Neuronal stem cell (in vitro differentiated cells): ENCODE measurements at regions not wholly inside any gene's neighbourhood (a gene's known extent, or its start where the extent isn't known, plus 50 kb on each side); places are given as distances from the start of the nearest gene placed in this dataset.
"Not testable (repeated sequence)": the region's sequence is repeated elsewhere in the genome, so short reads cannot be mapped to it uniquely, and the experiment has no call there.

Experiments
- DNase-seq: peaks from one replicate; pipeline ENCODE4 v3.0.0-alpha.2; 2013; ENCODE audit warnings: low spot score
- H2AFZ ChIP-seq: one replicate; pipeline ENCODE4 v1.6.1; 2013; ENCODE audit warnings: mild to moderate bottlenecking, low read length, inconsistent platforms
- H2AK5ac ChIP-seq: 2 replicates; pipeline ENCODE4 v1.6.1; 2013; ENCODE audit warnings: low read depth, mild to moderate bottlenecking, inconsistent platforms, low read length, moderate library complexity, mixed read lengths
- H2BK120ac ChIP-seq: 2 replicates; pipeline ENCODE4 v1.6.1; 2013; ENCODE audit warnings: low read depth, mild to moderate bottlenecking, inconsistent platforms, low read length, moderate library complexity, mixed read lengths
- H2BK12ac ChIP-seq: one replicate; pipeline ENCODE4 v1.6.1; 2013; ENCODE audit warnings: low read length, inconsistent platforms
- H2BK15ac ChIP-seq: 2 replicates; pipeline ENCODE4 v1.6.1; 2013; ENCODE audit warnings: mild to moderate bottlenecking, low read length, inconsistent platforms, mixed read lengths
- H2BK5ac ChIP-seq: one replicate; pipeline ENCODE4 v1.6.1; 2013; ENCODE audit warnings: inconsistent platforms, mild to moderate bottlenecking, low read length, moderate library complexity
- H3K14ac ChIP-seq: one replicate; pipeline ENCODE4 v1.6.1; 2013; ENCODE audit warnings: low read length, inconsistent platforms
- H3K18ac ChIP-seq: 2 replicates; pipeline ENCODE4 v1.6.1; 2013; ENCODE audit warnings: low read length, inconsistent platforms
- H3K23ac ChIP-seq: 2 replicates; pipeline ENCODE4 v1.6.1; 2013; ENCODE audit warnings: low read depth, mild to moderate bottlenecking, mixed read lengths, low read length, inconsistent platforms; ENCODE audit not compliant: poor library complexity
- H3K27ac ChIP-seq: replicated peaks from 3 replicates; pipeline ENCODE4 v1.5.1; 2013; ENCODE audit warnings: low read length, inconsistent platforms
- H3K27me3 ChIP-seq, 3 experiments: 2 replicates each; pipeline ENCODE4 v1.6.1; 2013; ENCODE audit warnings: low read length in 3 of 3, mild to moderate bottlenecking in 2 of 3, inconsistent platforms in 1 of 3, low read depth in 1 of 3, mixed read lengths in 1 of 3, moderate library complexity in 1 of 3; ENCODE audit not compliant: control insufficient read depth in 3 of 3, insufficient read depth in 3 of 3
- H3K36me3 ChIP-seq, 2 donors: replicated peaks in 1 of 2; 2 replicates each; pipeline ENCODE4 v1.6.1; 2013; ENCODE audit warnings: low read length in 2 of 2; ENCODE audit not compliant: control insufficient read depth in 2 of 2, insufficient read depth in 2 of 2
- H3K4ac ChIP-seq: 2 replicates; pipeline ENCODE4 v1.6.1; 2013; ENCODE audit warnings: inconsistent platforms, mild to moderate bottlenecking, low read length, moderate library complexity
- H3K4me1 ChIP-seq, 2 donors: 1 replicate in 1 of 2; 2 replicates in 1 of 2; pipeline ENCODE4 v1.6.1; 2013; ENCODE audit warnings: low read length in 2 of 2, low read depth in 1 of 2; ENCODE audit not compliant: control insufficient read depth in 2 of 2, insufficient read depth in 1 of 2
- H3K4me2 ChIP-seq: one replicate; pipeline ENCODE4 v1.6.1; 2013; ENCODE audit warnings: mild to moderate bottlenecking, low read length, inconsistent platforms; ENCODE audit not compliant: insufficient read depth, poor library complexity, severe bottlenecking
- H3K4me3 ChIP-seq, 2 donors: 2 replicates each; pipeline ENCODE4 v1.5.1; 2013; ENCODE audit warnings: low read length in 2 of 2, mild to moderate bottlenecking in 2 of 2, inconsistent platforms in 1 of 2, moderate library complexity in 1 of 2
- H3K79me1 ChIP-seq: one replicate; pipeline ENCODE4 v1.6.1; 2013; ENCODE audit warnings: low read depth, mild to moderate bottlenecking, inconsistent platforms, low read length, moderate library complexity
- H3K9ac ChIP-seq: one replicate; pipeline ENCODE4 v1.6.1; 2013; ENCODE audit warnings: mild to moderate bottlenecking, low read depth, low read length, inconsistent platforms; ENCODE audit not compliant: poor library complexity
- H3K9me3 ChIP-seq, 2 donors: replicated peaks in 1 of 2; 2 replicates each; pipeline versions ENCODE3 to v1.6.1; 2013; ENCODE audit warnings: low read length in 2 of 2, mild to moderate bottlenecking in 2 of 2, inconsistent platforms in 1 of 2, low read depth in 1 of 2, mixed read lengths in 1 of 2, moderate library complexity in 1 of 2; ENCODE audit not compliant: control insufficient read depth in 2 of 2, insufficient read depth in 1 of 2
- H4K8ac ChIP-seq: one replicate; pipeline ENCODE4 v1.6.1; 2013; ENCODE audit warnings: low read depth, mild to moderate bottlenecking, inconsistent platforms, low read length, moderate library complexity
- H4K91ac ChIP-seq: one replicate; pipeline ENCODE4 v1.6.1; 2013; ENCODE audit warnings: low read length, low read depth, mild to moderate bottlenecking, inconsistent platforms; ENCODE audit not compliant: poor library complexity
- WGBS, 2 donors: extraction: QIAGEN DNeasy Blood & Tissue Kit; methylation state at CpG; one replicate each; pipeline ENCODE4 v1.1.7; 2013; ENCODE audit warnings: missing lambda C conversion rate in 2 of 2, mixed read lengths in 1 of 2; ENCODE audit not compliant: insufficient read length in 2 of 2, insufficient replicate concordance in 1 of 2; ENCODE audit errors: extremely low coverage in 2 of 2; 5-methylcytosine and 5-hydroxymethylcytosine counted together

DNA sequence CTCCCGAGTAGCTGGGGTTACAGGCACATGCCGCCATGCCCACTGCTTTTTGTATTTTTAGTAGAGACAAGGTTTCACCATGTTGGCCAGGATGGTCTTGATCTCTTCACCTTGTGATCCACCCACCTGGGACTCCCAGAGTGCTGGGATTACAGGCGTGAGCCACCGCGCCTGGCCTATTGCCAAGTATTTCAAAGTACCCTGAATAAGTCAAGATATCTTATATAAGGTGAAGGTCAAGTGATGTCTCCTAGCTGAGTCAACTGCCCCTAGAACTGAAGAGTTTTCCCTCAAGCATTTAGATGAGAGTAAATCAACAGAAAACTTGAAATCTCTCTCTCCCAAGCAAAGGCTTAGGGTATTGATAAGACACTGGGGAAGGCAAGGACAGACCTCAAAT is 63.9 kb downstream of the RPL22L1 start:
- Histone ChIP-seq H3K9me3 (no peaks in the 10 kb centered on the region), H2AFZ (no peak overlapping the region), H4K91ac (no peak overlapping the region), H3K9ac (no peak overlapping the region), H2BK15ac (no peak overlapping the region), H3K4ac (no peak overlapping the region), H2AK5ac (no peak overlapping the region), H3K4me1 (peaks cover 0 to 2% of the 10 kb centered on the region in 2 donors), H3K18ac (no peak overlapping the region), H3K27me3 (no peaks in the 10 kb centered on the region), H3K4me2 (no peak overlapping the region), H2BK12ac (no peak overlapping the region), H3K27ac (no peak overlapping the region), H4K8ac (no peak overlapping the region), H3K4me3 (no peak overlapping the region), H3K79me1 (no peaks in the 10 kb centered on the region), H3K23ac (no peak overlapping the region), H2BK5ac (no peak overlapping the region), H3K14ac (no peak overlapping the region), H2BK120ac (no peak overlapping the region), H3K36me3 (no peaks in the 10 kb centered on the region)
- no peak for DNase-seq
- no CpG with 5 or more reads among the region's 5 CpGs for WGBS, 2 donors

DNA sequence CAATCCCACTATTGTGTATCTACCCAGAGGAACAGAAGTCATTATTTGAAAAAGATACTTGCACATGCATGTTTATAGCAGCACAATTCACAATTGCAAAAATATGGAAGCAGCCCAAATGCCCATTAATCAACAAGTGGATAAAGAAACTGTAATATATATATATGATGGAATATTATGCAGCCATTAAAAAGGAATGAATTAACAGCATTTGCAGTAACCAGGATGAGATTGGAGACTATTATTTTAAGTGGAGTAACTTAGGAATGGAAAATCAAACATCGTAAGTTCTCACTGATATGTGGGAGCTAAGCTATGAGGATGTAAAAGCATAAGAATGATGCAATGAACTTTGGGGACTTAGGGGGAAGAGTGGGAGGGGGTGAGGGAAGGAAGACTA is 64.7 kb downstream of the RPL22L1 start:
- H3K4me3 ChIP-seq, H2AFZ ChIP-seq, H2BK120ac ChIP-seq, H3K4me1 ChIP-seq, H3K4me2 ChIP-seq, H2BK12ac ChIP-seq, H3K27me3 ChIP-seq, H3K79me1 ChIP-seq, H4K91ac ChIP-seq, H3K14ac ChIP-seq, H4K8ac ChIP-seq, H2AK5ac ChIP-seq, H3K36me3 ChIP-seq, DNase-seq, H3K4ac ChIP-seq, H2BK15ac ChIP-seq, H2BK5ac ChIP-seq, H3K23ac ChIP-seq, H3K18ac ChIP-seq, H3K9me3 ChIP-seq, H3K9ac ChIP-seq, H3K27ac ChIP-seq: not testable (repeated sequence)
- no CpG with 5 or more reads among the region's 1 CpG for WGBS, 2 donors

- H2BK5ac ChIP-seq, H2BK12ac ChIP-seq, H3K9ac ChIP-seq, H3K9me3 ChIP-seq, H2AFZ ChIP-seq, H3K27ac ChIP-seq, H2BK120ac ChIP-seq, H3K18ac ChIP-seq, H3K36me3 ChIP-seq, H3K4me2 ChIP-seq, H4K91ac ChIP-seq, DNase-seq, H3K4me1 ChIP-seq, H3K14ac ChIP-seq, H4K8ac ChIP-seq, H3K27me3 ChIP-seq, H2BK15ac ChIP-seq, H2AK5ac ChIP-seq, H3K79me1 ChIP-seq, H3K4ac ChIP-seq, H3K23ac ChIP-seq, H3K4me3 ChIP-seq: not testable (repeated sequence)
- WGBS, 2 donors = no CpG with 5 or more reads among the region's 1 CpG
Measured at GRCh38 chr3:170804634-170805033, 65.4 kb downstream of the RPL22L1 start.

- Histone ChIP-seq H3K4me1 (peaks cover 0 to 2% of the 10 kb centered on the region in 2 donors), H3K18ac (no peak overlapping the region), H3K27me3 (no peaks in the 10 kb centered on the region), H2AFZ (no peak overlapping the region), H3K4me3 (no peak overlapping the region), H4K91ac (no peak overlapping the region), H3K27ac (no peak overlapping the region), H2BK120ac (no peak overlapping the region), H3K23ac (no peak overlapping the region), H2BK15ac (no peak overlapping the region), H2BK5ac (no peak overlapping the region), H3K14ac (no peak overlapping the region), H3K9me3 (no peaks in the 10 kb centered on the region), H2AK5ac (no peak overlapping the region), H3K9ac (no peak overlapping the region), H3K4me2 (no peak overlapping the region), H3K36me3 (no peaks in the 10 kb centered on the region), H4K8ac (no peak overlapping the region), H2BK12ac (no peak overlapping the region), H3K79me1 (no peaks in the 10 kb centered on the region), H3K4ac (no peak overlapping the region)
- no peak for DNase-seq
Measured at GRCh38 chr3:170804078-170804477, 65.9 kb downstream of the RPL22L1 start.
